GM23338 (cell line): ENCODE measurements at regions not wholly inside any gene's neighbourhood (a gene's known extent, or its start where the extent isn't known, plus 50 kb on each side); places are given as distances from the start of the nearest gene placed in this dataset.

Experiments
- ATAC-seq: fragments of 200-7000 bp; cut with Tn5 transposase; 3 replicates; pipeline ENCODE4 v1.9.1; 2020
- DNase-seq: peaks from one replicate; pipeline ENCODE4 v3.0.0-alpha.2; 2015; ENCODE audit warnings: low spot score
- H2AFZ ChIP-seq: fragments of 200-600 bp; sonication (generic); 2 replicates; pipeline ENCODE4 v1.8.0; 2016; ENCODE audit warnings: antibody characterized with exemption, mild to moderate bottlenecking, moderate library complexity
- H3F3A ChIP-seq: fragments of 200-600 bp; sonication (generic); replicated peaks from 2 replicates; pipeline ENCODE4 v1.8.0; 2017; ENCODE audit warnings: antibody characterized with exemption, mixed run types, low read depth
- H3K27ac ChIP-seq: fragments of 200-600 bp; sonication (generic); 2 replicates; pipeline ENCODE4 v1.6.1; 2016; ENCODE audit warnings: low read depth
- H3K27me3 ChIP-seq: fragments of 200-600 bp; sonication (generic); 2 replicates; pipeline ENCODE4 v1.8.0; 2016; ENCODE audit warnings: mild to moderate bottlenecking, mixed run types, moderate library complexity; ENCODE audit not compliant: insufficient read depth
- H3K36me3 ChIP-seq: fragments of 200-600 bp; sonication (generic); 2 replicates; pipeline ENCODE4 v1.8.0; 2016; ENCODE audit warnings: mild to moderate bottlenecking; ENCODE audit not compliant: insufficient read depth
- H3K4me1 ChIP-seq: fragments of 200-600 bp; sonication (generic); 2 replicates; pipeline ENCODE4 v1.8.0; 2016; ENCODE audit warnings: mild to moderate bottlenecking, moderate library complexity; ENCODE audit not compliant: insufficient read depth
- H3K4me2 ChIP-seq: fragments of 200-600 bp; sonication (generic); 2 replicates; pipeline ENCODE4 v1.7.1; 2017; ENCODE audit warnings: mixed run types
- H3K4me3 ChIP-seq: fragments of 200-600 bp; sonication (generic); 2 replicates; pipeline ENCODE4 v1.6.1; 2016; ENCODE audit warnings: mixed run types
- H3K79me2 ChIP-seq: fragments of 200-600 bp; sonication (generic); replicated peaks from 2 replicates; pipeline ENCODE4 v1.8.0; 2017; ENCODE audit warnings: mild to moderate bottlenecking; ENCODE audit not compliant: insufficient read depth
- H3K9me2 ChIP-seq: fragments of 200-600 bp; sonication (generic); 2 replicates; pipeline ENCODE4 v1.8.0; 2017; ENCODE audit not compliant: insufficient read depth
- H4K20me1 ChIP-seq: fragments of 200-600 bp; sonication (generic); replicated peaks from 2 replicates; pipeline ENCODE4 v1.8.0; 2017; ENCODE audit warnings: mild to moderate bottlenecking; ENCODE audit not compliant: insufficient read depth
- H3K27ac Mint-ChIP-seq: 2 replicates; pipeline ENCODE4 v1.8.0; 2020; ENCODE audit warnings: inconsistent platforms, mild to moderate bottlenecking, moderate library complexity, mixed read lengths
- H3K27me3 Mint-ChIP-seq: 3 replicates; pipeline ENCODE4 v1.8.0; 2022; ENCODE audit warnings: low read depth, mild to moderate bottlenecking, moderate library complexity, mixed read lengths, inconsistent platforms; ENCODE audit not compliant: insufficient read depth, poor library complexity
- H3K36me3 Mint-ChIP-seq: 3 replicates; pipeline ENCODE4 v1.8.0; 2021; ENCODE audit warnings: low read depth, mild to moderate bottlenecking, inconsistent platforms, moderate library complexity, mixed read lengths
- H3K4me1 Mint-ChIP-seq: 3 replicates; pipeline ENCODE4 v1.8.0; 2020; ENCODE audit warnings: mild to moderate bottlenecking, inconsistent platforms, mixed read lengths
- H3K4me3 Mint-ChIP-seq: 3 replicates; pipeline ENCODE4 v1.8.0; 2021; ENCODE audit warnings: moderate library complexity, mild to moderate bottlenecking, inconsistent platforms, mixed read lengths
- H3K9me3 Mint-ChIP-seq: 3 replicates; pipeline ENCODE4 v1.8.0; 2020; ENCODE audit warnings: moderate library complexity, mild to moderate bottlenecking, inconsistent platforms, mixed read lengths
- CREB1 ChIP-seq: fragments of 250-450 bp; sonication (Bioruptor Pico); IDR thresholded peaks from 2 replicates; pipeline ENCODE4 v1.5.0; 2020; ENCODE audit warnings: low read depth, mild to moderate bottlenecking, moderate library complexity
- CTCF ChIP-seq, 2 experiments: fragments of 200-600 bp in 1 of 2; sonication (generic) in 1 of 2; conservative IDR thresholded peaks; 2 replicates each; pipeline versions ENCODE4 v1.5.1 to v1.6.1; 2016 to 2017; ENCODE audit warnings: antibody characterized with exemption in 2 of 2, low read depth in 2 of 2, mild to moderate bottlenecking in 2 of 2, moderate library complexity in 1 of 2
- ETS1 ChIP-seq: IDR thresholded peaks from 2 replicates; pipeline ENCODE4 v1.6.1; 2016; ENCODE audit warnings: antibody characterized with exemption
- EZH2 ChIP-seq: fragments of 200-600 bp; sonication (generic); IDR thresholded peaks from one replicate; pipeline ENCODE4 v1.8.0; 2017; ENCODE audit warnings: antibody characterized with exemption, mild to moderate bottlenecking, low read depth; ENCODE audit not compliant: unreplicated experiment
- EZH2phosphoT487 ChIP-seq: fragments of 200-600 bp; sonication (generic); IDR thresholded peaks from one replicate; pipeline ENCODE4 v1.8.1; 2018; ENCODE audit warnings: antibody characterized with exemption; ENCODE audit not compliant: unreplicated experiment
- NANOG ChIP-seq: IDR thresholded peaks from 2 replicates; pipeline ENCODE4 v1.6.1; 2016; ENCODE audit warnings: antibody characterized with exemption, borderline replicate concordance
- REST ChIP-seq: IDR thresholded peaks from one replicate; pipeline ENCODE4 v1.6.1; 2018; ENCODE audit warnings: antibody characterized with exemption; ENCODE audit not compliant: unreplicated experiment
- STAT1 ChIP-seq: IDR thresholded peaks from one replicate; pipeline ENCODE4 v1.6.1; 2016; ENCODE audit warnings: antibody characterized with exemption; ENCODE audit not compliant: unreplicated experiment
- ZNF114 ChIP-seq: fragments of 250-450 bp; sonication (Bioruptor Pico); IDR thresholded peaks from 2 replicates; pipeline ENCODE4 v1.5.0; 2020; ENCODE audit warnings: mild to moderate bottlenecking, moderate library complexity
- ZNF331 ChIP-seq: fragments of 250-450 bp; sonication (Bioruptor Pico); IDR thresholded peaks from 2 replicates; pipeline ENCODE4 v1.5.0; 2020; ENCODE audit warnings: low read depth, mild to moderate bottlenecking, moderate library complexity

DNA sequence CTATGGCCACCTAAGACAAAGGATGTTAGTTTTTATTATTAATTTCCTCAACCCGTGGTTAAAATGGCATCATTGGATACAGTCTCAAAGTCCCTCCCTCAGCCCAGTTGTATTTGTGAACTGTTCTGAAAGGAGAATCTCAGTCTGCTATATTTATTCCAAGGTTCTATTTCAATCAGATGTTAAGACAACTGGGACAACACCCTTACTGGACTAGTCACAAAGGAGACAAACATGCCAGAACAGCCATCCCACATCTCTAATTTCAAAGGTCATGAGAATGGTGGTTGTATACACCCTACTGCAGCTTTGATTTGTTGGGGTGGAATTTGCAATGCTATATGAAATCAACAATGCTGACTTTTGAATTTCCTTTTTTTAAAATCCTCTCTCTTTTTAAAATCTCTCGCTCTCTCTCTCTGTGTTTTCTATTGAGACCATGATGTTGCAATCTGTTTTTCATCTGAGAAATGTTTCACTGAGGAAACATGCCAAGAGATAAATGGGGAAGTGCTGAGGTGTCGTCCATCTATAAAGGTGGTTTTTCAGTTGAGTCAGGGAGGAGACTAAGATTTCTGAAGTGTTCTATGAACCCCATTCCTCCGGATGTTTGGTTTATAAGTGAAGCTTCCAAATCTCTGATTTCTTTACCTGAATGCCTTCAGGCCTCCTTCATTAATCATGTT lies 201.5 kb upstream of the GATB start:
- no peak for TF ChIP-seq CREB1 (CRISPR knock-in tag)
- TF ChIP-seq REST: no peak
- no peak overlapping the region for H3K4me3 Mint-ChIP-seq
- ATAC-seq (no peak), DNase-seq (no peak)
- peaks cover 10% of the 10 kb centered on the region; the same call in 1 of the 2 replicates for H3K9me2 ChIP-seq
- H3K4me1 ChIP-seq: peaks cover 7% of the 10 kb centered on the region; the same call in 1 of the 2 replicates
- H3K36me3 Mint-ChIP-seq: no peaks in the 10 kb centered on the region
- no peak overlapping the region for H2AFZ ChIP-seq
- no peak overlapping the region for H3K27ac ChIP-seq
- no peak overlapping the region for H3K27ac Mint-ChIP-seq
- no peaks in the 10 kb centered on the region for H4K20me1 ChIP-seq
- H3K36me3 ChIP-seq: 0 out of 2 replicates have a peak, but pooled peaks cover 3% of the 10 kb centered on the region
- no peaks in the 10 kb centered on the region for H3F3A ChIP-seq
- H3K4me1 Mint-ChIP-seq: peaks cover 15% of the 10 kb centered on the region
- H3K4me2 ChIP-seq: no peak overlapping the region
- no peaks in the 10 kb centered on the region for H3K79me2 ChIP-seq
- no peak overlapping the region for H3K4me3 ChIP-seq
- H3K27me3 ChIP-seq: no peaks in the 10 kb centered on the region
- H3K27me3 Mint-ChIP-seq: peaks cover 3% of the 10 kb centered on the region
- no peaks in the 10 kb centered on the region for H3K9me3 Mint-ChIP-seq

DNA sequence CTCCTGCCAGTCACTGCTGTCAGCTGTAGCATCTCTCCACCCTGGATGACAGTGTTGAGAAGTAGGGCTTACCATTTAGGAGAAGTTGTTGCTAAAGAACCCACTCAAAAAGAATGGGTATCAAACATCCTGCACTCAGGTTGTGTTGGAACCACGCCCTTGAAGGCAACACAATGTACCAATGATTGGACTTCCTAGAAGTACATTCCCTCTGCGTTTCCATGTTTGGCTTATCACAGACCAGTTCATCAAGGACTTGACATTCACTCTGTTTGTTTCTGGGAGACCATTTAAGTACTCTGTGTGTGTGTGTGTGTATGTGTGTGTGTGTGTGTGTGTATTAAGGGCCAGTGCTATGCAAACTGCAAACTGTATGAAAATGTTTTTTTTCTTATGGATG lies 200.6 kb upstream of the GATB start:
- Mint-ChIP-seq H3K36me3 (no peaks in the 10 kb centered on the region), H3K9me3 (no peaks in the 10 kb centered on the region), H3K27me3 (peaks cover 3% of the 10 kb centered on the region), H3K27ac (no peak overlapping the region), H3K4me1 (peaks cover 19% of the 10 kb centered on the region), H3K4me3 (no peak overlapping the region)
- no peaks in the 10 kb centered on the region for H3F3A ChIP-seq
- H2AFZ ChIP-seq: no peak overlapping the region
- H4K20me1 ChIP-seq: no peaks in the 10 kb centered on the region
- no peak overlapping the region for H3K4me2 ChIP-seq
- H3K4me1 ChIP-seq: peaks cover 7% of the 10 kb centered on the region; the same call in 1 of the 2 replicates
- H3K79me2 ChIP-seq: no peaks in the 10 kb centered on the region
- no peak overlapping the region for H3K4me3 ChIP-seq
- DNase-seq: no peak
- no peak overlapping the region for H3K27ac ChIP-seq
- ATAC-seq: no peak
- H3K9me2 ChIP-seq: peaks cover 10% of the 10 kb centered on the region; the same call in 1 of the 2 replicates
- 0 out of 2 replicates have a peak, but pooled peaks cover 3% of the 10 kb centered on the region for H3K36me3 ChIP-seq
- no peaks in the 10 kb centered on the region for H3K27me3 ChIP-seq
- TF ChIP-seq EZH2phosphoT487 (no peak), CTCF (conservative IDR thresholded peaks at IDR 0.05; ENCODE audit: low read depth in 2 of 2) (no peak), REST (no peak), ETS1 (no peak), ZNF114 (CRISPR knock-in tag) (no peak), STAT1 (no peak), NANOG (no peak), EZH2 (no peak), ZNF331 (CRISPR knock-in tag) (no peak), CREB1 (CRISPR knock-in tag) (no peak)
